Activated naive CD4-positive, alpha-beta T cell treated with anti-CD3 and anti-CD28 coated beads, Interleukin-2, amount 50 U/mL, for 24 hours (primary cell): ENCODE measurements at regions not wholly inside any gene's neighbourhood (a gene's known extent, or its start where the extent isn't known, plus 50 kb on each side); places are given as distances from the start of the nearest gene placed in this dataset.
"Not testable (repeated sequence)": the region's sequence is repeated elsewhere in the genome, so short reads cannot be mapped to it uniquely, and the experiment has no call there.

Experiments used
- H3K27ac Mint-ChIP-seq: one replicate; pipeline ENCODE4 v1.8.0; 2021; ENCODE audit warnings: mild to moderate bottlenecking, mixed read lengths
- H3K27me3 Mint-ChIP-seq: one replicate; pipeline ENCODE4 v1.8.0; 2021; ENCODE audit warnings: mixed read lengths
- H3K36me3 Mint-ChIP-seq: one replicate; pipeline ENCODE4 v1.8.0; 2021; ENCODE audit warnings: mixed read lengths
- H3K4me1 Mint-ChIP-seq: one replicate; pipeline ENCODE4 v1.8.0; 2021; ENCODE audit warnings: mixed read lengths
- H3K4me3 Mint-ChIP-seq: one replicate; pipeline ENCODE4 v1.8.0; 2021; ENCODE audit warnings: mild to moderate bottlenecking, mixed read lengths
- H3K9me3 Mint-ChIP-seq: one replicate; pipeline ENCODE4 v1.8.0; 2021; ENCODE audit warnings: mixed read lengths

DNA sequence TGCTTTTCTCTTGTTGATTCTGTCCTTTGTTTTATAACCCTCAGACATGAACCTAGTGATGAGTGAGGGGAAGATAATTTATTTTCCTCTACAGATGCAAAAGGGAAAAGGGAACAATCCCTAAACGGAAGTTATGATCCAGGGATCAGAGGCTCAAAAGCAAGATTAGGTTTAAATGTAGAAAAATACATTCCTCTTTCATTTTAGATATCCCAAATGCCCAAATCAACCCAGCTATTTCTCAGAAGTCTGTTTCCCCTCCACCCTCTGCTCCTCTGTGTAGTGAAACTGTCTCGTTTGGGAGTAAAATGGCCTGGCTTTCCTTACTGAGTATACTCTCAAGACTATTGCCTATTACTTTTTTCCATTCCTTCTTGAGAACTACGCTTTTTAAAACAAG lies 97.1 kb downstream of the PRL start:
- H3K27me3 Mint-ChIP-seq, result no peaks in the 10 kb centered on the region
- peaks cover 4% of the 10 kb centered on the region for H3K9me3 Mint-ChIP-seq
- no peaks in the 10 kb centered on the region for H3K36me3 Mint-ChIP-seq
- no peak overlapping the region for H3K4me3 Mint-ChIP-seq
- no peaks in the 10 kb centered on the region for H3K4me1 Mint-ChIP-seq
- no peak overlapping the region for H3K27ac Mint-ChIP-seq

GRCh38 chr6:22204153-22204552 lies 92.7 kb downstream of the PRL start:
- Mint-ChIP-seq H3K9me3 (no peaks in the 10 kb centered on the region), H3K27ac (no peak overlapping the region), H3K36me3 (no peaks in the 10 kb centered on the region), H3K4me3 (no peak overlapping the region), H3K27me3 (no peaks in the 10 kb centered on the region), H3K4me1 (no peaks in the 10 kb centered on the region)

DNA sequence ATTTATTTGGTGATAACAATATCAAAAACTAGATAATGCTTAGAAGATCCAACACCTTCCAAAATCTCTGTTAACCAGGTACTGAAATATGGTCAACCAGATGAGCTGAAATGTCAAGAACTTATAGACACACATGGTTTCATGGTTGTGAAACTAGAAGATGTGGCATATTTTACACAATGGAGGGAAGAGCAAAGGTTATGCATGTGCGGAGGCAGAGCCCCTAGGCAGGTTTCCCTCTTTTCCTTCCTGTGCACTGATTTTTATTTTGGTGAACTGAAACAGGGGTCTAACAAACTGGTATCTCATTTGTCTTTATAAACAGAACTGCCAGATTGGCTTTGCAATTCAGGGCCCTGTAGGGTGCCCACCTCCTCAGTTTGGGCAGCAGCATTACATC lies 91.6 kb downstream of the PRL start:
- H3K4me1 Mint-ChIP-seq, result no peaks in the 10 kb centered on the region
- peaks cover 2% of the 10 kb centered on the region for H3K9me3 Mint-ChIP-seq
- H3K27me3 Mint-ChIP-seq, result no peaks in the 10 kb centered on the region
- no peak overlapping the region for H3K4me3 Mint-ChIP-seq
- H3K27ac Mint-ChIP-seq, result no peak overlapping the region
- H3K36me3 Mint-ChIP-seq, result no peaks in the 10 kb centered on the region

- H3K4me1 Mint-ChIP-seq, result no peaks in the 10 kb centered on the region
- H3K4me3 Mint-ChIP-seq, result no peak overlapping the region
- H3K9me3 Mint-ChIP-seq, result peaks cover 7% of the 10 kb centered on the region
- no peaks in the 10 kb centered on the region for H3K36me3 Mint-ChIP-seq
- H3K27me3 Mint-ChIP-seq, result no peaks in the 10 kb centered on the region
- no peak overlapping the region for H3K27ac Mint-ChIP-seq
These were observed 90.7 kb downstream of the PRL start for GRCh38 chr6:22206106-22206505.

DNA sequence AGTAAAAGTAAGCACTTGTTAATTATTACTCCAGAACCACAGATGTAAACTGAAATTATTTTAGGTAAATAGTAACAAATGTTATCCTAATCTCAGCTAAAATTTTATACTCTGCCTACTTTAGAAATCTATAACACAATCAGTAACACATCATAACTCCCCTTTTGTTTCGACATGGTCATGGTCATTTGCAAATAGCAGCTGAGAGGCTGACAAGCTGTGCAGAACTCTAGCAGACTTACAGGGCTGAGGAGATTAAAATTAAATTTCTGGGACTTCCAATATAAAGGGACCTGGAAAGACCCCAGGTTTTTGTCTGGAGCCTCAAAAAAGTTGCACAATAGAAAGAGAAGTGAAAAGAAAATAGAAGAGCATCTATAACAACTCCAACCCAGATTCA lies 88.8 kb downstream of the PRL start:
- Mint-ChIP-seq H3K36me3 (no peaks in the 10 kb centered on the region), H3K4me3 (no peak overlapping the region), H3K4me1 (no peaks in the 10 kb centered on the region), H3K9me3 (peaks cover 7% of the 10 kb centered on the region), H3K27me3 (no peaks in the 10 kb centered on the region), H3K27ac (no peak overlapping the region)

DNA sequence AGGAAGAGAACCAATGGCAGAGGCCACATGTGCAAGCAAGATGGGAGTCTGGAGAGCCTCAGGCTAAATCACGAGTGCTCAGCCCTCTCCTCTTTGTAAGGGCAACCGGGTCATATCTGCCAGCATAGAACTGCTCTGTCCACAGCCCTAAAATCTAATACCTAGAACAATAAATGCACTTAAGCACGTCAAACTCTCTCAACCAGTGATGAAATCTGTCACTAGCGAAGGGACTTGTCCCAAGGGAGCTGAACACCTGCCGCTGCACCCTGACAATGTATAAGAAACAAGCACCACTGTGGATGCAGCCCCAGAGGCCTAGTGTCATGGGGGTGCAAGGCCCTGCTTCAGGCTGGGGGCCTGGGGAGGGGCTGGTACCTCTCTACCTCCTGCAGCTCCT lies 82.5 kb downstream of the PRL start:
- Mint-ChIP-seq H3K27ac (no peak overlapping the region), H3K9me3 (peaks cover 7% of the 10 kb centered on the region), H3K4me3 (no peak overlapping the region), H3K27me3 (no peaks in the 10 kb centered on the region), H3K36me3 (no peaks in the 10 kb centered on the region), H3K4me1 (no peaks in the 10 kb centered on the region)

GRCh38 chr6:22215474-22215873 lies 81.4 kb downstream of the PRL start:
- not testable (repeated sequence) for H3K27ac Mint-ChIP-seq, H3K36me3 Mint-ChIP-seq, H3K4me3 Mint-ChIP-seq, H3K4me1 Mint-ChIP-seq, H3K27me3 Mint-ChIP-seq, H3K9me3 Mint-ChIP-seq

DNA sequence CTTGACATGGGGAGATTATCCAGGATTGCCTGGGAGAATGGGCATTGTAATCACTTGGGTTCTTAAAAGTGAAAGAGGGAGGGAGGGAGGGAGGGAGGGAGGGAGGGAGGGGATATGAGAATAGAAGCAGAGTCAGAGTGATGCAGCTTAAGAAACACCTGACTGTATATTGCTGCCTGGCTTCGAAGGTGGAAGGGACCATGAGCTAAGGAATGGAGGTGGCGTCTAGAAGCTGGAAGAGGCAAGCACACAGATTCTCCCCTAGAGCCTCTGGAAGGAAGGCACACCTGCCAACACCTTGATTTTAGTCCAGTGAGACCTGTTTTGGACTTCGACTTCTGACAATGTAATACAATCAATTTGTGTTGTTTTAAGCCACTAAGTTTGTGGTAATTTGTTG lies 78.4 kb downstream of the PRL start:
- Mint-ChIP-seq H3K4me1 (no peaks in the 10 kb centered on the region), H3K27me3 (no peaks in the 10 kb centered on the region), H3K27ac (no peak overlapping the region), H3K36me3 (no peaks in the 10 kb centered on the region), H3K9me3 (no peaks in the 10 kb centered on the region), H3K4me3 (no peak overlapping the region)

GRCh38 chr6:22219925-22220324 lies 76.9 kb downstream of the PRL start:
- H3K9me3 Mint-ChIP-seq, result no peaks in the 10 kb centered on the region
- H3K27ac Mint-ChIP-seq, result no peak overlapping the region
- no peaks in the 10 kb centered on the region for H3K36me3 Mint-ChIP-seq
- no peak overlapping the region for H3K4me3 Mint-ChIP-seq
- no peaks in the 10 kb centered on the region for H3K27me3 Mint-ChIP-seq
- H3K4me1 Mint-ChIP-seq, result no peaks in the 10 kb centered on the region

- Mint-ChIP-seq H3K4me3 (no peak overlapping the region), H3K27ac (no peak overlapping the region), H3K4me1 (no peaks in the 10 kb centered on the region), H3K9me3 (no peaks in the 10 kb centered on the region), H3K27me3 (no peaks in the 10 kb centered on the region), H3K36me3 (no peaks in the 10 kb centered on the region)
These were observed 75.6 kb downstream of the PRL start for GRCh38 chr6:22221211-22221610.

DNA sequence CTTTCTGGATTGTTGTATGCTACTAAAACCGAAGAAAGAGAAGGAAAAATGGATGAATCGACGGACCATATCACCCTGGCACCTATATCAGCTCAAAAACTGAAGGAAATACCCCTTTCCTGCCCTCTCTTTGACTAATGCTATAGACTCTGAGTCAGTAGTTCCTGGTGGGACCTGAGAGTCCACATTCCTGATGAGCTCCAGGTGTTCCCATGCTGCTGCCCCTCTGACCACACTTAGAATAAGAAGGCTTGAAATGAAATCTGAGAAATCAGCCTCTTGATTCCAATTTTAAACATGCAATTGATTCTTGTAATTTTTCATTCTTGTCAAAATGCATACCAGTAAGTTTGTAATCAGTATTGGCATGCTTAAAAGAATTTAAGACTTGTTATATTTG lies 75.2 kb downstream of the PRL start:
- Mint-ChIP-seq H3K36me3 (no peaks in the 10 kb centered on the region), H3K9me3 (no peaks in the 10 kb centered on the region), H3K4me1 (no peaks in the 10 kb centered on the region), H3K4me3 (no peak overlapping the region), H3K27me3 (no peaks in the 10 kb centered on the region), H3K27ac (no peak overlapping the region)

DNA sequence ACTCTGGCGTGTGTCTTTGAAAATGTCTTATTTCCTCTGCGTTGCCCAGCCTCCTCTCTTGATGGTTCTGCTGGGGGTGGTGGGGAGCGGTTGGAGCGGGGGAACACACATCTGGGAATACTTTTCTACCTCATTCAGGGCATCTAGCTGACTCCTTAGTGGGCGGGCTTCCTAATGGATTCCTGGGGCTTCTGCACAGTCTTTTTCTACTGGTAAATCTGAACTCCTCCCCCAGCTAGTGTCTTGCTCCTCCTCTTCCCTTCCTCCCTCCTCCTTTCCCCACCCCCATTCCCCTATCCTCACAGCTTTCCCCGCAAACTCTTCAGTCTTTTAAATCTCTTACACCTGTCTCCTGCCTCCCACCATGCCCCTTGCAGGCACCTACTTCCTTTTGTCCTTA lies 74.4 kb downstream of the PRL start:
- no peaks in the 10 kb centered on the region for H3K9me3 Mint-ChIP-seq

DNA sequence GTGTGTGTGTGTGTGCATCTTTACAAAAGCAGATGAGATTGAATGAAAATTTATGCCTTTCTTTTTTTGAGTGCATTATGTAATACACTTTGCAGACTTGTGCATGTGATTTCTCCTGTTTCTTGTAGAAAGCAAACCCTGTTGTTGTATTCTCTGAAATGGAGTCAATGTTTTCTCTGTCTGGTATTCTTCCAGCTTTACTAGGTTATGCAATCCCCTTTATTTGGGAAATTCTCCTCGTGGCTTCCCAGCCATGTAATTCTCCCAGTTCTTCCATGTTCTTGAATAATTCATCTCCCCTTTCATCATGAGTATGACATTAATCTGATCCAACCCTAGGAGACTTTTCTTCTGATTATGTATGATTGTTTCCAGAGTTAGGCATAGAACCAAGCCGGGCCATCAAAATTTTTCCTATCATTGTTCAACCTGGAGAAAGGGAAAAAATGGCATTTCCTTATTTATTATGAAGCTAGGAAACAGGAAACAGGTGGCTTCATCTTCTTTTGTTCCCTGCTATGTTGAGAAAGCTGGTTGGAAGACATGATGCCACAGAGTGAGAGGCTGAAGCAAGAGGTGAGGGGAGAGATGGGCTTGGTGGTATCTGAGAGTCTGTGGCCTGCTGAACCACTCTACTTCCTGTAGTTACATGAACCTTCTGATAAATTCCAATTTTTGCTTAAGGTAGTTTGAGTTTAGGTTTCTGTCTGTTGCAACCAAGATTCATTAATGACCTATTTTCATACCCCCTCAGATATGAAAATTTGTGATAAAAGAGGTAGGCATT lies 68.8 kb downstream of the PRL start:
- H3K9me3 Mint-ChIP-seq, result no peaks in the 10 kb centered on the region
- no peaks in the 10 kb centered on the region for H3K4me1 Mint-ChIP-seq
- H3K4me3 Mint-ChIP-seq, result no peak overlapping the region
- H3K27ac Mint-ChIP-seq, result no peak overlapping the region
- no peaks in the 10 kb centered on the region for H3K27me3 Mint-ChIP-seq
- no peaks in the 10 kb centered on the region for H3K36me3 Mint-ChIP-seq

More for the DNA sequence above, 74.4 kb downstream of the PRL start:
- Mint-ChIP-seq H3K4me3 (no peak overlapping the region), H3K27me3 (no peaks in the 10 kb centered on the region), H3K4me1 (no peaks in the 10 kb centered on the region), H3K27ac (no peak overlapping the region), H3K36me3 (no peaks in the 10 kb centered on the region)

- peaks cover 10% of the 10 kb centered on the region for H3K9me3 Mint-ChIP-seq
- H3K4me1 Mint-ChIP-seq, result no peaks in the 10 kb centered on the region
These were observed 65.8 kb downstream of the PRL start for GRCh38 chr6:22231050-22231449.

GRCh38 chr6:22231616-22232015 lies 65.2 kb downstream of the PRL start:
- Mint-ChIP-seq H3K27ac (no peak overlapping the region), H3K4me1 (no peaks in the 10 kb centered on the region), H3K36me3 (no peaks in the 10 kb centered on the region), H3K9me3 (peaks cover 11% of the 10 kb centered on the region), H3K27me3 (no peaks in the 10 kb centered on the region), H3K4me3 (no peak overlapping the region)

More at GRCh38 chr6:22231050-22231449, 65.8 kb downstream of the PRL start:
- H3K27me3 Mint-ChIP-seq, result no peaks in the 10 kb centered on the region
- no peaks in the 10 kb centered on the region for H3K36me3 Mint-ChIP-seq
- H3K27ac Mint-ChIP-seq, result no peak overlapping the region
- H3K4me3 Mint-ChIP-seq, result no peak overlapping the region

DNA sequence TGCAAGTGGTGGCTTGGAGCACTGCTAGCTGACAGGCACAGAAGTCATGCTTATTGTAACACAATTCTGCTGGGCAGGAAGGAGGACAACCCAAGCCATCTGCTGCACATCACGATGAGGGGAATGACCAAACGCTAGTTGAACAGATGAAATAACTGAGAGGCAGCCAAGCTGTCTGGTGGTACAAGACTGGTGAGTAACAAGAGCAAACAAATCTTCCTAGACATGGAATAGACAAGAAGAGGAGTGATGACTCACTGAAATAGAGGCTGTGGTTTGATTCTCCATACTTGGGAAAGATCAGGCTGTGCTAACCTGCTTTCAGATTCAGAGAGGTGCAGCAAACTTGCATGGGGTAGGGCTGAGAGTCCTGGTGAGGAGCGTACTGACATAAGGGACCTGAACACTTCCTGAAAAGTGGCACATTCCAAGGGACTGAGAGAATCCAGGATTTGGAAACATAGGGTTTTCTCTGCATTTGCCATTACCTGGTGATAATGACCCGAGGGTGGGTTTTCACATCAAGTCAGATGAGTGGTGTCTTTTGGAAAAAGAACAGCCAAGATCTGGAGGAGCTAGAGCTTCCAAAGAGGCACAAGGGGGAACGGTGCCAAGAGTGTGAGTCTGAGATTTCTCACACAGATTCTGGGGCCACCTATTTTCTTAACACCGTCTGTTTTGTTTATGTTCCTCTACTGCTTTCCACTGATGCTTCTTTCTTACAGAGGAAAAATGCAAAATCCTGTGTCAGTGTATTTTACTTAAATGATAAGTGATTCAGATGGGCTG lies 60.0 kb downstream of the PRL start:
- H3K27me3 Mint-ChIP-seq, result no peaks in the 10 kb centered on the region
- no peaks in the 10 kb centered on the region for H3K36me3 Mint-ChIP-seq
- H3K9me3 Mint-ChIP-seq, result peaks cover 16% of the 10 kb centered on the region
- no peaks in the 10 kb centered on the region for H3K4me1 Mint-ChIP-seq
- no peak overlapping the region for H3K27ac Mint-ChIP-seq
- H3K4me3 Mint-ChIP-seq, result no peak overlapping the region
